ENCODE measurements at regions not wholly inside any gene's neighbourhood (a gene's known extent, or its start where the extent isn't known, plus 50 kb on each side); places are given as distances from the start of the nearest gene placed in this dataset.
A peak's percentile ranks its signal among the peaks of the same experiment; 100 is the strongest.
"Not testable (repeated sequence)": the region's sequence is repeated elsewhere in the genome, so short reads cannot be mapped to it uniquely, and the experiment has no call there.

- peak; percentile 25 for DNase-seq
These were observed 311.9 kb upstream of the ANKH start for GRCh38 chr5:15183520-15183919.

GRCh38 chr5:15170173-15170572 lies 298.6 kb upstream of the ANKH start:
- DNase-seq, result no peak

GRCh38 chr5:15168358-15168757 lies 296.8 kb upstream of the ANKH start:
- DNase-seq, result no peak

- DNase-seq, result no peak
These were observed 288.5 kb upstream of the ANKH start for GRCh38 chr5:15160091-15160490.

GRCh38 chr5:15159606-15160005 lies 288.0 kb upstream of the ANKH start:
- DNase-seq, result no peak

GRCh38 chr5:15142458-15142857 lies 270.9 kb upstream of the ANKH start:
- DNase-seq, result no peak

GRCh38 chr5:15137414-15137813 lies 265.8 kb upstream of the ANKH start:
- DNase-seq, result no peak

GRCh38 chr5:15135661-15136060 lies 264.1 kb upstream of the ANKH start:
- no peak for DNase-seq

- no peak for DNase-seq
These were observed 261.9 kb upstream of the ANKH start for GRCh38 chr5:15133456-15133965.

- DNase-seq, result no peak
These were observed 261.3 kb upstream of the ANKH start for GRCh38 chr5:15132816-15133405.

- no peak for DNase-seq
These were observed 260.3 kb upstream of the ANKH start for GRCh38 chr5:15131909-15132308.

GRCh38 chr5:15124871-15125568 lies 253.4 kb upstream of the ANKH start:
- DNase-seq, result no peak

GRCh38 chr5:15124461-15124860 lies 252.9 kb upstream of the ANKH start:
- no peak for DNase-seq

GRCh38 chr5:15117688-15118087 lies 246.1 kb upstream of the ANKH start:
- DNase-seq, result no peak

GRCh38 chr5:15116996-15117395 lies 245.4 kb upstream of the ANKH start:
- DNase-seq, result no peak

GRCh38 chr5:15106530-15107283 lies 235.1 kb upstream of the ANKH start:
- peak; percentile 59 for DNase-seq

GRCh38 chr5:15105799-15106393 lies 234.3 kb upstream of the ANKH start:
- peak; percentile 79 for DNase-seq

GRCh38 chr5:15103864-15104263 lies 232.3 kb upstream of the ANKH start:
- peak; percentile 13 for DNase-seq

GRCh38 chr5:15103130-15103529 lies 231.6 kb upstream of the ANKH start:
- DNase-seq, result no peak

- no peak for DNase-seq
These were observed 226.0 kb upstream of the ANKH start for GRCh38 chr5:15097552-15097951.

- DNase-seq, result not testable (repeated sequence)
These were observed 225.1 kb upstream of the ANKH start for GRCh38 chr5:15096686-15097085.

- DNase-seq, result no peak
These were observed 221.2 kb upstream of the ANKH start for GRCh38 chr5:15092801-15093200.

- DNase-seq, result no peak
These were observed 214.1 kb upstream of the ANKH start for GRCh38 chr5:15085671-15086070.

GRCh38 chr5:15082096-15082495 lies 210.5 kb upstream of the ANKH start:
- DNase-seq, result no peak
